ENCODE measurements at regions not wholly inside any gene's neighbourhood (a gene's known extent, or its start where the extent isn't known, plus 50 kb on each side); places are given as distances from the start of the nearest gene placed in this dataset.
"Not testable (repeated sequence)": the region's sequence is repeated elsewhere in the genome, so short reads cannot be mapped to it uniquely, and the experiment has no call there.

DNA sequence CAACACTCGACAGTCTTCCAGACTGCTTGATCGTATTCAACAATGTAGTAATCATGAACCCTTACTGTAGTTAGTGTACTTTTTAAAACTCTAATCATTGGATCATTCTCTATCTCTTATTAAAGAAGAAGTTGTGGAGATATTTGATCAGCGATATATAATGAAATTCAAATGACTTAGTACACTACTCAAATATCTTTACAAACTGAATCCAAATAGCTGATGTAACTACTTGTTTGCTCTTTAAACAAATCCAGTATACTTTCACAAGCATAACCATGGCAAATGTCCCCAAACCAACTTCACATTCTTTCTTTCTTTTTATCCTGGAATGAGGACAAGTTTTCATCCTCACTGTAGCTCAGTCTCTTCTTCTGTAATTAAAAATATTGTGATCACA, 1569.9 kb upstream of the ADGRL3 start:
- no peak for DNase-seq

DNA sequence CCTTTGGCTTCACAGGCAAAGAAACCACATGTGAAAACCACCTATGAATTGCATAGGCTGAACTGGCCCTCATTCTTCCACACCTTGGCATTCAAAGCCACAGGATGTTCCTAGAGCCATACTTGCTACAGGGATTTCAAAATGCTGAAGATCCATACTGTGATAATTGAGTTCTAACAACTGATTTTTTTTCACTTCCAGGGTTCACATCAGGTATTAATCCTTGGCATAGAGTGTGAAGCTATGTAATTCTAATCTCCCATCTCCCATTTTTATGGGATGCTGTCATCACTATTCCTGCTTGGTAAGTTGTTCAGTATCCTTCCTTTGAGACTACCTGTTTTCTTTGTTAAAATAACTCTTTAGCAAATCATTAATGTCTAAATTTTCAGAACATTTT, 1569.2 kb upstream of the ADGRL3 start:
- DNase-seq: no peak

DNA sequence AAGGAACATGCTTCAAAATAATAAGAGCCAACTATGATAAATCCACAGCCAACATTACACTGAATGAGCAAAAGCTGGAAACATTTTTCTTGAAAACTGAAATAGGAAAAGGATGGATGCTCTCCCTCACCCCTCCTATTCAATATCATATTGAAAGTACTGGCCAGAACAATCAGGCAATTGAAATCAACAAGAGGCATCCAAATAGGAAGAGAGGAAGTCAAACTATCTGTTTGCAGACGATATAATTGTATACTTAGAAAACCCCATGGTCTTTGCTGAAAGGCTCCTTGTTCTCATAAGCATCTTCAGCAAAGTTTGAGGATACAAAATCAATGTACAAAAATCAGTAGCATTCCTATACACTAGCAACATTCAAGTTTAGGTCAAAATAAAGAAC, 1562.5 kb upstream of the ADGRL3 start:
- DNase-seq: no peak

DNA sequence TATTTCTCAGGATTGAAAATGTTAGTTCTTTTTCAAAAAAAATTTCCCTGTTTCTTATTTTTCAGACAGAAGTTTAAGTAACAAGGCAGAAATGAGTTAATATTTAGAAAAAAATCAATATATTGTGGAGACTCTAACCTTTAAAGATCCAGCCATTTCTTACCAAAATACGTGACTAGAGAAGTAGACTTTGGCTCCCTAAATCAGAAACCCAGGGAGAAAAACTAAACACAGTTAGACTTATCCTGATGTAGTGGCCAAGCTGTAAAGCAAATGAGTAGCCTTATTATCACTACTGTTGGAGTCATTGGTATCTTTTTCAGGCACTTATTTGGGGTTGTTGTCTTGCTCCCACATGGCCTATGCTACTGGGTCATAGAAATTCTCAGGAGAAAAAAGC, 1556.4 kb upstream of the ADGRL3 start:
- no peak for DNase-seq

DNA sequence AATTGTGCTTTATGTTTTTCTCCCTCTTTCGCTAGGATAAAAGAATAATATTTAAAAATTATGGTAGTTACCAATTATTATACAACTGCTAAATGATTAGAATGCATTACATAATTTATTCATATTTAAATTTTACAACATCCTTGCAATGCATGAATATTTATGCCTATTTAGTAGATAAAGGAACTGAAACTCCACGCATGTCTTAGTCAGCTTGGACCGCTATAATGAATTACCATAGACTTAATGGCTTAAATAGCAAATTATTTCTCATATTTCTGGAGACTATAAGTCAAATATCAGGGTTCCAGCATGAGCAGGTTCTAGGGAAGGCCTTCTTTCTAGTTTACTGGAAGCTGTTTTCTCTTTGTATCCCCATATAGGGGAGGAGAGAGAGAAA, 1555.4 kb upstream of the ADGRL3 start:
- no peak for DNase-seq

DNA sequence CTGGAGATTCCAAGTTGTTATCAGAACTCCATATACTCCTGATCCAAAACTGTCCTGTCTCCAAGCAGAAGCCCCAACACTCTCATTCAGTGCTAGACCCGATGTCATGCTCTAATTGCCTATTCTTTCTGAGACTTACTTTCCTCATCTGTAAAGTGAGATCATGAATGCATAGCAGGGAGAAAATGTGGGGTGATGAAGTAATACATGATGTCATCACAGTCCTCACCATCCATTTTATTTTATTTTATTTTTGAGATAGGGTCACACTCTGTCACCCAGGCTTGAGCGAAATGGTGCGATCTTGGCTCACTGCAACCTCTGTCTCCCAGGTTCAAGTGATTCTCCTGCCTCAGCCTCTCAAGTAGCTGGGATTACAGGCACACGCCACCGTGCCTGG, 1554.0 kb upstream of the ADGRL3 start:
- no peak for DNase-seq

DNA sequence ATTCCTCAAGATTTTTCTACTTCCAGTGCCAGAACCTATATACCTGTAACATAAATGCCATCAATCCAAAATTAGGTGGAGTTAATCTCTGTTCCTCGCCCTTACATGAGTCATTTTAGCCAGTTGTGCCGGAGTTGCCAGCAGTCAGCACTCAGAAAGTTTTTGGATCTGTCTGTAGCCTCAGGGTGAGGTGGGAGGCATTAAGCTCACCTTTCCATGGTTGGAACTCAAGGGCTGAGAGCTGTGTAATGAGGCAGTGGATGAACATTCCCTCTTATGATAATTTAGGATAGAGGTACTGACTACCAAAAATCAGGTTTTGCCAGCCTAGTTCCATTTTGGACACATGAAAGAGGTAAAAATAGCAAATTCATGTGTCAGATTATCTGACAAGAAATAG, 1553.1 kb upstream of the ADGRL3 start:
- no peak for DNase-seq

DNA sequence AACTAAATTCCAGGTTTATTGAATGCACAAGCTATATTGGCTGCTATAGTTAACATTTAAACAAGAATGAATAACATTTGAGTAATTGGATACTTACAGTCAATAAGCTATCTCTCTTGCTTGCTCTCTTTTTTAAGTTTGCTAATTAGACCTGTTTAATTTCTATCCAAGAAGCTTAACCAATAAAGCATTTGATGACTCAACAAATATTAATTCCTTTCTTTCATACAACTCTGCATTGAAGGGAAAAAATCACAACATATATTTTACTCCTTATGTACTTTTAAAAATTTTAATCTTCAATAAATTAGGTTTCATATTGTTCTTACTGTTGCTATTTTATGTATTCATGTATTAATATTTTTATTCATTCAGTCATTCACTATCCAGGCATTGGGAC, 1552.6 kb upstream of the ADGRL3 start:
- DNase-seq: no peak

DNA sequence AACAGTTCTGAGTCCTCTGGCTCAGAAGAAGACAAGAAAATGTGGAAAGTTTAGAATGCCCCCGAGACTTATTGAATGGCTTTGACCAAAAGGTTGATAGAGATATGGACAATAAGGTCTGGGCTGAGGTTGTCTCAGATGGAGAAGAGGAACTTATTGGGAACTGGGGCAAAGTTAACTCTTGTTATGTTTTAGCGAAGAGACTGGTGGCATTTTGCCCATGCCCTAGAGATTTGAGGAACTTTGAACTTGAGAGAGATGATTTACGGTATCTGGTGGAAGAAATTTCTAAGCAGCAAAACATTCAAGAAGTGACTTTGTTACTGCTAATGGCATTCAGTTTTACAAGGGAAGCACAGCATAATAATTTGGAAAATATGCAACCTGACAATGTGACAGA, 1549.3 kb upstream of the ADGRL3 start:
- no peak for DNase-seq

DNA sequence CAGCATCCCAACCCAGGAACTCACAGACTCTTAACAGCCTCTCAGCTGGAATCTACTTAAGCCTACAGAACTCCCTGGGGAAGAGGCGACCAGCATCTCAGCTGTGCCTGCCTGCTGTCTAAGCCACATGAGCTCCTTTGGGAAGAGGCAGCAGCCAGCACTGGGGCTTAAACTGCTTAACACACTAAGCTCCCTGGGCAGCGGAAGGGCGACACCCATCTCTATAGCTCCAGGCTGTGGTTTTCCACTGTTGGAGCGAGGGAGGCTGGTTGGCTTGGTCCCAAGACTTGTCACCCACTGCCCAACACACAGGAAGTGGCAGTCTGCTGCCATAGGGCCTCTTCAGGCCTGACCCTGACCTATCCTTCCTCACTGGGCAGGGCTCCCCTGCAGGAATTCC, 1544.1 kb upstream of the ADGRL3 start:
- DNase-seq: no peak

DNA sequence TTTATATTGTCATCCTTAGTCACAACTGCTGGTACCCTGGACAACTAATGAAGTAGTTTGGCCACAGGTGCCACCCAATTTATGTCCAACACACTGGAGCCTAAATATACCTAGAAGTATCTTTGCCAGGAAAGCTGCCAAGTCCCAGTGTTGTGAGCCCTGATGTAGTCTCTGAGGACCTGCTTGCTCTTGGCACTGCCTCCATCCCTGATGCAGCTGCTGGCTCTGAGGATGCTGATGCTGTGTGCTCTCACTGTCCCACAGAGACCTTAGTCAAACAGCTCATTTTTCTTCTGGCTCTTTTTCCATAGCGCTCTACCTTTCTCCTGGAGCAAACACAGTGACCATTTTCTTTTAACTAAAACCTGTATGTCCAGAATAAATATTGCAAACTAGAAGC, 1535.4 kb upstream of the ADGRL3 start:
- DNase-seq: no peak

DNA sequence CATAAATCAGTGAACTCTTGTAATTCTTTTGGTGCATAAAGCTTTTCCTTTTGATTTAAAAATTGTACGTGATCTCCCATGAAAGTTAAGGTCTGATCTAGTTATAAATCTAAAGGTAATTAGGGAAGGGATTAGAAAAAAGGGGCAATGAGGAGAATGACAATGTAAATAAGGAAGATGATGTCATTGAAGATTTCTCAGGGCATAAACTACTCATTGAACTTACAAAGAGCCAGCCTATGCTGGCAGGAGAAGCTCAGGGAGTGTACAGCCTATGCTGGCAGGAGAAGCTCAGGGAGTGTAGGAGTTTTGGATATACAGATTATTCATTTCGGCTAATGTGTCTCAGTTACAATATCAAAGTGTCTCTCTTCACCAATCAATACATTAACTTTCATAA, 1533.5 kb upstream of the ADGRL3 start:
- no peak for DNase-seq

DNA sequence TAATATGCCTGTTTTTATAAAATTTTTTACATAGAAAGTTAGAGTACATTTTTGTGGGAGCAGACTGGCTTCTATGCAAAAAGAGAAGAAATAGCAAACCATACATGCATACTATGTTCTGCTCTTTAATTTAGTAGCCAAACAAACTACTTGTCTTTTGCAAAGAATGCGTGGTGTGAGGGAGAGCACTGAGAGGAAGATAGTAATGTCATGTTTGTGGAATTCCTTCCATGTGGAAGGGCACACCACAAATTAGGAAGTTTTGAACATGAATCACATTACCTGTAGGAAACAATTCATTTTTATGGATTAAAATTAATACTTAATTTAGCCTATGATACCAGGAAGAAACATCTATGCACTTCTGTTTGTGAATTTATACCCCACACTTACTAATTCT, 1529.1 kb upstream of the ADGRL3 start:
- no peak for DNase-seq

DNA sequence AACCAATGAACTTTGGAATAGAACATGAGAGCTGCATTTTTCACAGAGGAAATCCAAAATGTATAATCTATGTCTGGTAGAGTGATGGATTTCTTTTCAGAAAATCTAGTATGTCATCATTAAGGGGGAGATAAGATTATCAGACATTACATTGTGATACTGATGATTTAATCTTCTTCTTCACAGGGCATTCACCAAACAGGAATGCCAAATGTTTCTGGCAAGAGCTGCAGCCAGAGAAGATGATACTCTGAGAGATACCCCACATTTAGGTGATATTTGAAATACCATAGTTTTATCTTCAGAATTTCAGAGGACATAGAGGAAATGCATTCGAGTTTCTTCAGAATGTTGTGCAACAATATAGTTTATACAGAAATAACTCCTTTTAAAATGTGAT, 1523.7 kb upstream of the ADGRL3 start:
- DNase-seq: no peak

DNA sequence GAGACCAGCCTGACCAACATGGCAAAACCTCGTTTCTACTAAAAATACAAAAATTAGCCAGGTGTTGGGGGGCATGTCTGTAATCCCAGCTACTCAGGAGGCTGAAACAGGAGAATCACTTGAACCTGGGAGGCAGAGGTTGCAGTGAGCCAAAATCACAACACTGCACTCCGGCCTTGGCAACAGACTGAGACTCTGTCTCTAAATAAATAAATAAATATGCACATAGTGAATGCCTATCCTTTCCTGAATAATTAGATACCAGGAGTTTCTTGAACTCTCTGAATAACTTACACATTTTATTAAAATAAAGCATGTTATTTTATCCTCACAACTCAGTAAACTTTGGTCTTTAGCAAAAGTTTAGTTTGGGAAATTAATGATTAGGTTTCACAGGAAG, 1523.1 kb upstream of the ADGRL3 start:
- not testable (repeated sequence) for DNase-seq

DNA sequence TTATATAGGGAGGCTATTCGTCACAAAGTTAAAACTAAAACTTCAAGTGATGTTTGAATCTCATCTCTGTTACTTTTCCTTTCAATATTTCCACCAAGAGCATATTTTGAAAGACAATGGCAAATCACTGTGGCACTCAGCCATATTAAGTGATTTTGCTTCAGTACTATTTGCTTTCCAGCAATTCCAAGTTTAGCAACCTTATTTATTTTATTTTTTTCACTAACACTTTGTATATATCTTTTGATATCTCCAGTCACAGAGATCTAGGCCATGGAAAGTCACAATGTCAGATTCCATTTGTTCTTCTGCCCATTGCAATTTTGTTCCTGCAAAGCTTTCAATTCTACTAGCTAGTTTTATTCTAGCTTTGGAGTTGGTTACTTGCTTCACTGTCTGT, 1514.5 kb upstream of the ADGRL3 start:
- DNase-seq: no peak

DNA sequence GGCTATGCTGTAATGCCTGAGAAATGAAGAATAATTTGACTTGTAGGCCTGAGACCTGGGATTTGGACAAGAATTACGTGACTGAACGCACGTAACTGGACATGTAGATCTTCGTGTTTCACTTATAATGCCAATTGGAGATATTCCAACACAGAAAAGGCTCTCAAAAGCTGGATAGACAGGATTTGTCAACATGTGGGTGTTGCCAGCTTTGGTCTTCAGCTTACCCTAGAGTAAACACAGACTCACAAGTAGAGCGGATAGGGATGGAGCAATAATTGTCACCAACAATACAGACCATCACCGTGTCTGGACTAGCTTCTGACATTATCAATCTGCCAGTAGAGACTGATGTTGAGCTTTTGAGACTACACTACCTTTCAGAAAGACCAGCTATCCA, 1511.0 kb upstream of the ADGRL3 start:
- DNase-seq: no peak

DNA sequence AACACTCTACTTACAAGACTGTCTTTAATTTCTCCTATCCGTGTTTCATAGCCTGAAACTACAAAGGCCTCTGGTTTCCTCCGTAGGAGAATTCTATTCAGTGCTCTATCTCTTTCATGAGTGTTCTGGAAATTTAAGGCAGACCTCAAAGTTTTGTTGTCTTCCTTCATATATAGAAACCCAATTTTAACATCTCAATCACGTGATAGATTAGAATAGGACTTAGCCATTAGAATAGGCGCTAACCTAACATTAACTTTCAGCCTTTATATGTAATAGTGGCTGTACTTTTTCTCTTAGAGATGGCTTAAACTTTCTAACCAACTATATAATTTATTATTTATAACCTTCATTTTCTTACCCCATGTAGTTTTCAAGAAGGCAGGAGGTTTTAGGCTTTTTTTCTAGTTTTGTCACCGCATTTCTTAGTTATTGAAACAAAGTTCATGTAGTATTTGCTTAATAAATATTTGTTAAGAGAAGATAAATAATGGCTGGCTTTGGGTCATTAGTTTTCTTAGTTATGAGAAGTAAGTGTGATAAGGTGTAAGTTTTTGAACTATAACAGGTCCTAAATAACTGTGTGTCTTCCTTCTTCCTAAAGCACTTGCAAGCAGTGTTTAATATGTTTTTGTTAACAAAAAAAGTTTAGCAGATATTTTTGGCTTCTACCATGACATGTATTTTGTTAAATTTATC, 1504.6 kb upstream of the ADGRL3 start:
- DNase-seq: no peak

DNA sequence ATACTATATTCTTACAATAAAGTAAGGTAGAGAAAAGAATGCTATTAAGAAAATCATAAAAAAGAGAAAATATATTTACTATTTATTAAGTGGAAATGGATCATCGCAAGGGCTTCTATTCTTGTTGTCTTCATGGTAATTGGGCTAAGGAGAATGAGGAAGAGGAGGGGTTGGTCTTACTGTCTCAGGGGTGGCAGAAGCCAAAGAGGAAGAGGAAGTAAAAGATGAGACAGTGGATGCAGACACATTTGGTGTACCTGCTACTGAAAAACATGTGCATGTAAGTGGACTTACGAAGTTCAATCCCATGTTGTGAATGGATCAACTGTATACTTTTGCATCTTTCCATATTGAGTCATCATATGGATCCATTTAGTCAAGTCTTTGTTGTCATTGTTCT, 1502.1 kb upstream of the ADGRL3 start:
- no peak for DNase-seq

DNA sequence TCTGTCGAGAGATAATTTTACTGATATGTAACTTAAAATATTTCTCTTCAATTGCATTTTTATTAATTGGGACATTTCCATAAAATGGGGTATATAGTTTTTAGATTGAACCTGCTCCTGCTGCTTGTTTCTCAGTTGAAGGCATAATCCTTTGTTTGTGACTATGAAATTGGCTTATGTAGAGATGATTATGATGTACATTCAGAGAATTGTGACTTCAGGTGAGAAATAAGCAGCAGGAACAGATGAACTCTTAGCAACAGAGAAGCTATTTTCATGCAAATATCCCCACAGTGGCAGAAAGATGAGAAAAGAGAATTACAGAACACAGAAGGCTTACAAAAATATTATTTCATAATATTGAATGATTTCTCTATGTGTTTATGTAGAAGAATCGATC, 1499.5 kb upstream of the ADGRL3 start:
- DNase-seq: no peak

DNA sequence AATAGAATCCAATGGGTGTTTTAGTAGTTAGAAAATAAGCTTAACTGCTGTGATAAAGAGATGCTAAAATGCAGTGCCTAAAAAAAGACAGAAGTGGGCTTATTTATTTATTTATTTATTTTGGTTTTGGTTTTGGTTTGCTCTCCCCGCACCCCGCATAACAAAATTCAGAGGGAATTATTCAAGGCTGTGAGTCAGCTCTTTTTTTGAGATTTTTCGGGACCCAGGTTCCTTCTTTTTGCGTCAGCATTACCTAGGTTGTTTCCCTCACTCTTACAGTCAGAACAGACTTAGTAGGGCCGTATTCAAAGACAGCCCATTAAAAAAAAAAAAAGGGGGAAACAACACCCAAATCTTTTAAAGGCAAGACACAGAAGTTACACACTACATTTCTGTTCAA, 1495.5 kb upstream of the ADGRL3 start:
- DNase-seq: no peak

DNA sequence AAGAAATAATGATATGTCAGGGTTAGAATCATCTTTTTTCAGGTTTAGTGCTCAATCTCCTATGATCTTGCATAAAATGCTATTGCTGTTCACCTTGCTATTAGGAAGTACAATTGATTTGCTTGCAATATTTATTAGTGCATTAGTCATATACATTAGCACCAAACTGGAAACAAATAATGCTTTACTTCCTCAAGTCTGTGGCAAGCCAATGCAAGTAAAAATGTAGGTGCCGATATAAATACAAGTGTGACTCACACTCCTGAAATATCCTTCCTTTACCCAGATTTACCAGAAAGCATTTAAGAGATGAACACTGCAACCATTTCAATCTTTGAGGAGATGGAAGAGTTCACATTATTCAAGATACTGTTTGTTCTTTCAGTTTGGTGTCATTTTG, 1487.7 kb upstream of the ADGRL3 start:
- no peak for DNase-seq

DNA sequence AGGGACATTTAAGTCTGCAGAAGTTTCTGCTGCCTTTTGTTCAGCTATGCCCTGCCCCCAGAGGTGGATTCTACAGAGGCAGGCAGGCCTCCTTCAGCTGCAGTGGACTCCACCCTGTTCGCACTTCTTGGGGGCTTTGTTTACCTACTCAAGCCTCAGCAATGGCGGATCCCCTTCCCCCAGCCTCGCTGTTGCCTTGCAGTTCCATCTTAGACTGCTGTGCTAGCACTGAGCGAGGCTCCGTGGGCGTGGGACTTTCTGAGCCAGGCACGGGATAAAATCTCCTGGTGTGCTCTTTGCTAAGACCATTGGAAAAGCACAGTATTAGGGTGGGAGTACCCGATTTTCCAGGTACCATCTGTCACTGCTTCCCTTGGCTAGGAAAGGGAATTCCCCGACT, 1475.8 kb upstream of the ADGRL3 start:
- DNase-seq: not testable (repeated sequence)

DNA sequence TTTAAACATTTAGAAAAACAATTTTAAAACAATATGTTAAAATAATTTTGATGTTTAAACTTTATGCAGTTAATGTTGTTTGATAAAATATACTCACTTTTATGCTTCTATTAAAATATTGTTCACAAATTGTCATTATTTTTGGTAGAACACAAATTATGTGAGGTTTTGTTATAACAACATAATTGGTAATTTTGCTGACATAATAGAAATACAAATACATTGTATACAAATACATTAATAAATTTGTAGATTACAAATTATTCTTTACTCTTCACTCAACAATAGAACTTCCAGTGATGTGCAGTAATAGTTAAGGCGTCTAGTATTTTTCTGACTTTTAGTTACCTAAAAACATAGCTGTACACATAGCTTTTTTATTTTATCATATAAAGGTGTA, 1472.4 kb upstream of the ADGRL3 start:
- DNase-seq: no peak

DNA sequence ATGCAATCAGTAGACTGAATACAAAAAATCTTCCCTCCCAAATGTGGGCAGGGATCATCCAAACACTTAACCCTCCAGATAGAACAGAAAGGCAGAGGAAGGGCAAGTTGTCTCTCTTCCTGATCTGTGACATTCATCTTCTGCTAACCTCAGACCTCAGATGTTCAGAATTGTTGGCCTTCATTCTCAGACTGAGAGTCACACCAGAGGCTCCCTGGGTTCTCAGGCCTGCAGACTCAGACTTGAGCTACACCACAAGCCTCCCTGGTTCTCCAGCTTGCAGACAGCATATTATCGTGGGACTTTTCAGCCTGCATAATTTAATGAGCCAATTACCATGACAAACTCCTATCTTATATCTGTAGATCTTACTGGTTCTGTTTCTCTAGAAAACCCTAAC, 1471.6 kb upstream of the ADGRL3 start:
- no peak for DNase-seq

DNA sequence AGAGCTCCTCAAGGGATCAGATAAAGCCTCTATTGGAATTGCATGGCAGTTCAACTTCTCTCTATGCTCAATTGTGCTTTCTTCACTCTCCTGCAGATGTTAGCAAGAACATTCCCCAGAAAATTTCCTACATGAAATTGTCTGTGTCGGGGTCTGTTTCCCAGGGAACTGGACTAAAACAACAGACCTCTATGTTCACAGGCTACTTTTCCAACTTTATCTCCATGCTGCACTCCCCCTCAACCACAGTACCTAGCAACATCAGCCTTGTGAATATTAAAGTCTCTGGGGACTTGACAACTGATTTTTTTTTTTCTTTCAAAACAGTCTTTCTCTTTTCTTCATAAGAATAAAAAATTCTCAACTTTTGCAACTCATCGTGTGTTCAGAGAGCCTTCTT, 1470.8 kb upstream of the ADGRL3 start:
- DNase-seq: no peak
